ENCODE measurements at regions not wholly inside any gene's neighbourhood (a gene's known extent, or its start where the extent isn't known, plus 50 kb on each side); places are given as distances from the start of the nearest gene placed in this dataset.
"Not testable (repeated sequence)": the region's sequence is repeated elsewhere in the genome, so short reads cannot be mapped to it uniquely, and the experiment has no call there.

GRCh38 chr4:174056959-174057358 lies 226.5 kb downstream of the FBXO8 start:
- H3K27me3 ChIP-seq (ENCODE audit: control insufficient read depth in 1 of 2, insufficient read depth in 2 of 2, low read length in 2 of 2): no peaks in the 10 kb centered on the region
- no peaks in the 10 kb centered on the region for H3K36me3 ChIP-seq (ENCODE audit: control insufficient read depth in 1 of 2, insufficient read depth in 2 of 2, low read length in 2 of 2)
- H3K4me1 ChIP-seq (ENCODE audit: control insufficient read depth in 1 of 2, insufficient read depth in 2 of 2, low read length in 2 of 2): no peaks in the 10 kb centered on the region
- no peak overlapping the region for H3K9ac ChIP-seq (ENCODE audit: low read depth in 1 of 2, low read length in 2 of 2)
- no peak overlapping the region for H3K27ac ChIP-seq (ENCODE audit: low read depth, low read length)
- H3K9me3 ChIP-seq (ENCODE audit: control insufficient read depth in 1 of 2, low read length in 2 of 2): no peaks in the 10 kb centered on the region
- H3K4me3 ChIP-seq (ENCODE audit: low read depth in 1 of 2, low read length in 2 of 2): no peak overlapping the region

- Histone ChIP-seq H3K27me3 (ENCODE audit: control insufficient read depth in 1 of 2, insufficient read depth in 2 of 2, low read length in 2 of 2) (no peaks in the 10 kb centered on the region), H3K9me3 (ENCODE audit: control insufficient read depth in 1 of 2, low read length in 2 of 2) (no peaks in the 10 kb centered on the region), H3K4me3 (ENCODE audit: low read depth in 1 of 2, low read length in 2 of 2) (no peak overlapping the region), H3K9ac (ENCODE audit: low read depth in 1 of 2, low read length in 2 of 2) (no peak overlapping the region), H3K27ac (ENCODE audit: low read depth, low read length) (no peak overlapping the region), H3K4me1 (ENCODE audit: control insufficient read depth in 1 of 2, insufficient read depth in 2 of 2, low read length in 2 of 2) (no peaks in the 10 kb centered on the region), H3K36me3 (ENCODE audit: control insufficient read depth in 1 of 2, insufficient read depth in 2 of 2, low read length in 2 of 2) (no peaks in the 10 kb centered on the region)
These were observed 228.1 kb downstream of the FBXO8 start for GRCh38 chr4:174055344-174055743.

GRCh38 chr4:174053895-174054294 lies 229.6 kb downstream of the FBXO8 start:
- Histone ChIP-seq H3K9ac (ENCODE audit: low read depth in 1 of 2, low read length in 2 of 2) (no peak overlapping the region), H3K4me1 (ENCODE audit: control insufficient read depth in 1 of 2, insufficient read depth in 2 of 2, low read length in 2 of 2) (no peaks in the 10 kb centered on the region), H3K9me3 (ENCODE audit: control insufficient read depth in 1 of 2, low read length in 2 of 2) (no peaks in the 10 kb centered on the region), H3K27me3 (ENCODE audit: control insufficient read depth in 1 of 2, insufficient read depth in 2 of 2, low read length in 2 of 2) (no peaks in the 10 kb centered on the region), H3K4me3 (ENCODE audit: low read depth in 1 of 2, low read length in 2 of 2) (no peak overlapping the region), H3K27ac (ENCODE audit: low read depth, low read length) (no peak overlapping the region), H3K36me3 (ENCODE audit: control insufficient read depth in 1 of 2, insufficient read depth in 2 of 2, low read length in 2 of 2) (no peaks in the 10 kb centered on the region)

GRCh38 chr4:174047363-174047762 lies 236.1 kb downstream of the FBXO8 start:
- no peaks in the 10 kb centered on the region for H3K9me3 ChIP-seq (ENCODE audit: control insufficient read depth in 1 of 2, low read length in 2 of 2)
- H3K27me3 ChIP-seq (ENCODE audit: control insufficient read depth in 1 of 2, insufficient read depth in 2 of 2, low read length in 2 of 2): no peaks in the 10 kb centered on the region
- H3K4me3 ChIP-seq (ENCODE audit: low read depth in 1 of 2, low read length in 2 of 2): no peak overlapping the region
- no peak overlapping the region for H3K27ac ChIP-seq (ENCODE audit: low read depth, low read length)
- no peak overlapping the region for H3K9ac ChIP-seq (ENCODE audit: low read depth in 1 of 2, low read length in 2 of 2)
- no peaks in the 10 kb centered on the region for H3K4me1 ChIP-seq (ENCODE audit: control insufficient read depth in 1 of 2, insufficient read depth in 2 of 2, low read length in 2 of 2)
- no peaks in the 10 kb centered on the region for H3K36me3 ChIP-seq (ENCODE audit: control insufficient read depth in 1 of 2, insufficient read depth in 2 of 2, low read length in 2 of 2)

GRCh38 chr4:174045829-174046228 lies 237.6 kb downstream of the FBXO8 start:
- not testable (repeated sequence) for H3K27me3 ChIP-seq (ENCODE audit: control insufficient read depth in 1 of 2, insufficient read depth in 2 of 2, low read length in 2 of 2); H3K27ac ChIP-seq (ENCODE audit: low read depth, low read length); H3K36me3 ChIP-seq (ENCODE audit: control insufficient read depth in 1 of 2, insufficient read depth in 2 of 2, low read length in 2 of 2); H3K9ac ChIP-seq (ENCODE audit: low read depth in 1 of 2, low read length in 2 of 2); H3K4me3 ChIP-seq (ENCODE audit: low read depth in 1 of 2, low read length in 2 of 2); H3K9me3 ChIP-seq (ENCODE audit: control insufficient read depth in 1 of 2, low read length in 2 of 2); H3K4me1 ChIP-seq (ENCODE audit: control insufficient read depth in 1 of 2, insufficient read depth in 2 of 2, low read length in 2 of 2)

GRCh38 chr4:174045381-174045780 lies 238.1 kb downstream of the FBXO8 start:
- H3K9me3 ChIP-seq (ENCODE audit: control insufficient read depth in 1 of 2, low read length in 2 of 2): no peaks in the 10 kb centered on the region
- no peaks in the 10 kb centered on the region for H3K36me3 ChIP-seq (ENCODE audit: control insufficient read depth in 1 of 2, insufficient read depth in 2 of 2, low read length in 2 of 2)
- no peak overlapping the region for H3K4me3 ChIP-seq (ENCODE audit: low read depth in 1 of 2, low read length in 2 of 2)
- no peak overlapping the region for H3K27ac ChIP-seq (ENCODE audit: low read depth, low read length)
- H3K9ac ChIP-seq (ENCODE audit: low read depth in 1 of 2, low read length in 2 of 2): no peak overlapping the region
- no peaks in the 10 kb centered on the region for H3K27me3 ChIP-seq (ENCODE audit: control insufficient read depth in 1 of 2, insufficient read depth in 2 of 2, low read length in 2 of 2)
- no peaks in the 10 kb centered on the region for H3K4me1 ChIP-seq (ENCODE audit: control insufficient read depth in 1 of 2, insufficient read depth in 2 of 2, low read length in 2 of 2)

GRCh38 chr4:174041555-174042105 lies 241.8 kb downstream of the FBXO8 start:
- H3K27me3 ChIP-seq (ENCODE audit: control insufficient read depth in 1 of 2, insufficient read depth in 2 of 2, low read length in 2 of 2): no peaks in the 10 kb centered on the region
- no peak overlapping the region for H3K9ac ChIP-seq (ENCODE audit: low read depth in 1 of 2, low read length in 2 of 2)
- no peak overlapping the region for H3K4me3 ChIP-seq (ENCODE audit: low read depth in 1 of 2, low read length in 2 of 2)
- H3K36me3 ChIP-seq (ENCODE audit: control insufficient read depth in 1 of 2, insufficient read depth in 2 of 2, low read length in 2 of 2): no peaks in the 10 kb centered on the region
- no peak overlapping the region for H3K27ac ChIP-seq (ENCODE audit: low read depth, low read length)
- H3K4me1 ChIP-seq (ENCODE audit: control insufficient read depth in 1 of 2, insufficient read depth in 2 of 2, low read length in 2 of 2): no peaks in the 10 kb centered on the region
- H3K9me3 ChIP-seq (ENCODE audit: control insufficient read depth in 1 of 2, low read length in 2 of 2): no peaks in the 10 kb centered on the region

GRCh38 chr4:174040287-174040686 lies 243.2 kb downstream of the FBXO8 start:
- no peaks in the 10 kb centered on the region for H3K27me3 ChIP-seq (ENCODE audit: control insufficient read depth in 1 of 2, insufficient read depth in 2 of 2, low read length in 2 of 2)
- H3K4me3 ChIP-seq (ENCODE audit: low read depth in 1 of 2, low read length in 2 of 2): no peak overlapping the region
- no peak overlapping the region for H3K9ac ChIP-seq (ENCODE audit: low read depth in 1 of 2, low read length in 2 of 2)
- H3K27ac ChIP-seq (ENCODE audit: low read depth, low read length): no peak overlapping the region
- no peaks in the 10 kb centered on the region for H3K36me3 ChIP-seq (ENCODE audit: control insufficient read depth in 1 of 2, insufficient read depth in 2 of 2, low read length in 2 of 2)
- no peaks in the 10 kb centered on the region for H3K4me1 ChIP-seq (ENCODE audit: control insufficient read depth in 1 of 2, insufficient read depth in 2 of 2, low read length in 2 of 2)
- H3K9me3 ChIP-seq (ENCODE audit: control insufficient read depth in 1 of 2, low read length in 2 of 2): no peaks in the 10 kb centered on the region

- H3K27me3 ChIP-seq (ENCODE audit: control insufficient read depth in 1 of 2, insufficient read depth in 2 of 2, low read length in 2 of 2): no peaks in the 10 kb centered on the region
- H3K9ac ChIP-seq (ENCODE audit: low read depth in 1 of 2, low read length in 2 of 2): no peak overlapping the region
- H3K4me3 ChIP-seq (ENCODE audit: low read depth in 1 of 2, low read length in 2 of 2): no peak overlapping the region
- no peak overlapping the region for H3K27ac ChIP-seq (ENCODE audit: low read depth, low read length)
- H3K4me1 ChIP-seq (ENCODE audit: control insufficient read depth in 1 of 2, insufficient read depth in 2 of 2, low read length in 2 of 2): no peaks in the 10 kb centered on the region
- no peaks in the 10 kb centered on the region for H3K9me3 ChIP-seq (ENCODE audit: control insufficient read depth in 1 of 2, low read length in 2 of 2)
- no peaks in the 10 kb centered on the region for H3K36me3 ChIP-seq (ENCODE audit: control insufficient read depth in 1 of 2, insufficient read depth in 2 of 2, low read length in 2 of 2)
These were observed 245.0 kb downstream of the FBXO8 start for GRCh38 chr4:174038481-174038880.

- H3K9ac ChIP-seq (ENCODE audit: low read depth in 1 of 2, low read length in 2 of 2): no peak overlapping the region
These were observed 245.8 kb downstream of the FBXO8 start for GRCh38 chr4:174037631-174038030.

GRCh38 chr4:174037049-174037448 lies 246.4 kb downstream of the FBXO8 start:
- no peaks in the 10 kb centered on the region for H3K36me3 ChIP-seq (ENCODE audit: control insufficient read depth in 1 of 2, insufficient read depth in 2 of 2, low read length in 2 of 2)
- H3K27me3 ChIP-seq (ENCODE audit: control insufficient read depth in 1 of 2, insufficient read depth in 2 of 2, low read length in 2 of 2): no peaks in the 10 kb centered on the region
- H3K4me1 ChIP-seq (ENCODE audit: control insufficient read depth in 1 of 2, insufficient read depth in 2 of 2, low read length in 2 of 2): no peaks in the 10 kb centered on the region
- no peaks in the 10 kb centered on the region for H3K9me3 ChIP-seq (ENCODE audit: control insufficient read depth in 1 of 2, low read length in 2 of 2)
- H3K9ac ChIP-seq (ENCODE audit: low read depth in 1 of 2, low read length in 2 of 2): no peak overlapping the region
- no peak overlapping the region for H3K4me3 ChIP-seq (ENCODE audit: low read depth in 1 of 2, low read length in 2 of 2)
- H3K27ac ChIP-seq (ENCODE audit: low read depth, low read length): no peak overlapping the region

More at GRCh38 chr4:174037631-174038030, 245.8 kb downstream of the FBXO8 start:
- Histone ChIP-seq H3K4me3 (ENCODE audit: low read depth in 1 of 2, low read length in 2 of 2) (no peak overlapping the region), H3K27ac (ENCODE audit: low read depth, low read length) (no peak overlapping the region), H3K4me1 (ENCODE audit: control insufficient read depth in 1 of 2, insufficient read depth in 2 of 2, low read length in 2 of 2) (no peaks in the 10 kb centered on the region), H3K36me3 (ENCODE audit: control insufficient read depth in 1 of 2, insufficient read depth in 2 of 2, low read length in 2 of 2) (no peaks in the 10 kb centered on the region), H3K27me3 (ENCODE audit: control insufficient read depth in 1 of 2, insufficient read depth in 2 of 2, low read length in 2 of 2) (no peaks in the 10 kb centered on the region), H3K9me3 (ENCODE audit: control insufficient read depth in 1 of 2, low read length in 2 of 2) (no peaks in the 10 kb centered on the region)

Data from duodenal mucosa (tissue), 2 donors.